Liver (tissue), 8 donors: ENCODE measurements at regions not wholly inside any gene's neighbourhood (a gene's known extent, or its start where the extent isn't known, plus 50 kb on each side); places are given as distances from the start of the nearest gene placed in this dataset.

Source experiments
- DNase-seq: peaks from one replicate; pipeline ENCODE4 v3.0.0-alpha.2; 2017; ENCODE audit warnings: low spot score
- H3K27ac ChIP-seq, 2 donors: one replicate each; pipeline ENCODE4 v1.7.0; 2013; ENCODE audit warnings: inconsistent platforms in 2 of 2, low read length in 2 of 2, control low read depth in 1 of 2, low read depth in 1 of 2, mild to moderate bottlenecking in 1 of 2
- H3K27me3 ChIP-seq, 4 donors: one replicate each; pipeline versions ENCODE4 v1.6.1 to v1.7.0; 2013; ENCODE audit warnings: low read length in 3 of 4, inconsistent platforms in 1 of 4, mild to moderate bottlenecking in 1 of 4, moderate library complexity in 1 of 4; ENCODE audit not compliant: control insufficient read depth in 4 of 4, insufficient read depth in 4 of 4
- H3K36me3 ChIP-seq, 4 donors: one replicate each; pipeline versions ENCODE4 v1.6.1 to v1.7.0; 2013; ENCODE audit warnings: low read length in 3 of 4, mild to moderate bottlenecking in 3 of 4, low read depth in 1 of 4, moderate library complexity in 1 of 4; ENCODE audit not compliant: control insufficient read depth in 4 of 4, insufficient read depth in 3 of 4
- H3K4me1 ChIP-seq, 4 donors: one replicate each; pipeline versions ENCODE4 v1.6.1 to v1.7.0; 2013; ENCODE audit warnings: low read length in 3 of 4, mild to moderate bottlenecking in 3 of 4, moderate library complexity in 1 of 4; ENCODE audit not compliant: control insufficient read depth in 4 of 4, insufficient read depth in 4 of 4
- H3K4me3 ChIP-seq, 3 donors: one replicate each; pipeline versions ENCODE4 v1.6.1 to v1.7.0; 2013; ENCODE audit warnings: low read length in 3 of 3, control low read depth in 1 of 3, low read depth in 1 of 3, mild to moderate bottlenecking in 1 of 3
- H3K9ac ChIP-seq, 2 donors: one replicate each; pipeline ENCODE4 v1.7.0; 2013; ENCODE audit warnings: low read length in 2 of 2, mild to moderate bottlenecking in 2 of 2, moderate library complexity in 2 of 2, control low read depth in 1 of 2, low read depth in 1 of 2
- H3K9me3 ChIP-seq, 4 donors: one replicate each; pipeline versions ENCODE4 v1.6.1 to v1.7.0; 2013; ENCODE audit warnings: low read length in 3 of 4; ENCODE audit not compliant: control insufficient read depth in 4 of 4
- CTCF ChIP-seq: fragments of 150-350 bp; IDR thresholded peaks from 2 replicates; pipeline ENCODE4 v1.5.1; 2017; ENCODE audit warnings: improper control_type of control experiment, low read depth, low read length; ENCODE audit not compliant: missing input control
- EGR1 ChIP-seq, 2 donors: IDR thresholded peaks; 2 replicates each; pipeline ENCODE4 v1.6.1; 2016 to 2018; ENCODE audit warnings: antibody characterized with exemption in 2 of 2, low read depth in 2 of 2
- FOXA1 ChIP-seq: IDR thresholded peaks from 2 replicates; pipeline ENCODE4 v1.6.1; 2016; ENCODE audit warnings: antibody characterized with exemption
- FOXA2 ChIP-seq: IDR thresholded peaks from 2 replicates; pipeline ENCODE4 v1.6.1; 2016; ENCODE audit warnings: antibody characterized with exemption
- GABPA ChIP-seq, 2 donors: IDR thresholded peaks in 1 of 2; conservative IDR thresholded peaks in 1 of 2; 2 replicates each; pipeline ENCODE4 v1.6.1; 2016; ENCODE audit warnings: antibody characterized with exemption in 2 of 2, mild to moderate bottlenecking in 1 of 2, moderate library complexity in 1 of 2
- HNF4G ChIP-seq: IDR thresholded peaks from 2 replicates; pipeline ENCODE4 v1.6.1; 2016; ENCODE audit warnings: antibody characterized with exemption
- JUND ChIP-seq, 2 donors: IDR thresholded peaks; 2 replicates each; pipeline ENCODE4 v1.6.1; 2016; ENCODE audit warnings: antibody characterized with exemption in 2 of 2
- MAX ChIP-seq: IDR thresholded peaks from 2 replicates; pipeline ENCODE4 v1.6.1; 2016; ENCODE audit warnings: antibody characterized with exemption
- RAD21 ChIP-seq, 2 donors: IDR thresholded peaks; 2 replicates each; pipeline ENCODE4 v1.6.1; 2016; ENCODE audit warnings: antibody characterized with exemption in 2 of 2, mild to moderate bottlenecking in 2 of 2
- REST ChIP-seq: IDR thresholded peaks from 2 replicates; pipeline ENCODE4 v1.6.1; 2016; ENCODE audit warnings: antibody characterized with exemption, mild to moderate bottlenecking
- RXRA ChIP-seq, 2 donors: IDR thresholded peaks; 2 replicates each; pipeline ENCODE4 v1.6.1; 2017 to 2018; ENCODE audit warnings: antibody characterized with exemption in 2 of 2, mild to moderate bottlenecking in 1 of 2
- TAF1 ChIP-seq: conservative IDR thresholded peaks from 2 replicates; pipeline ENCODE4 v1.6.1; 2016; ENCODE audit warnings: antibody characterized with exemption, mild to moderate bottlenecking
- YY1 ChIP-seq: IDR thresholded peaks from 2 replicates; pipeline ENCODE4 v1.6.1; 2016; ENCODE audit warnings: antibody characterized with exemption, mild to moderate bottlenecking
- WGBS: extraction: QIAGEN DNeasy Blood & Tissue Kit; methylation state at CpG from one replicate; pipeline ENCODE4 v1.1.7; 2013; 5-methylcytosine and 5-hydroxymethylcytosine counted together
- TF ChIP-seq, protein P1 (sequence below): IDR thresholded peaks from 2 replicates; pipeline ENCODE4 v1.6.1; 2016; ENCODE audit warnings: antibody characterized with exemption
- TF ChIP-seq, protein P2 (sequence below): IDR thresholded peaks from 2 replicates; pipeline ENCODE4 v1.6.1; 2016; ENCODE audit warnings: antibody characterized with exemption
- donor health status: healthy.
- donor health status: healthy.
- donor health status: healthy.
- donor health status: healthy.
- donor health status: healthy.

- H3K36me3 ChIP-seq: no peaks in the 10 kb centered on the region
- no peaks in the 10 kb centered on the region for H3K4me1 ChIP-seq
- TF ChIP-seq GABPA (IDR thresholded peaks at IDR 0.05 in 1 of 2, conservative IDR thresholded peaks at IDR 0.05 in 1 of 2) (no peak), EGR1 (IDR thresholded peaks at IDR 0.05; ENCODE audit: low read depth in 2 of 2) (no peak), MAX (no peak), TAF1 (no peak), FOXA1 (no peak), CTCF (no peak), REST (no peak), RXRA (IDR thresholded peaks at IDR 0.05) (no peak), FOXA2 (no peak), HNF4G (no peak), YY1 (no peak), RAD21 (IDR thresholded peaks at IDR 0.05) (no peak)
- TF ChIP-seq, protein P1, sequence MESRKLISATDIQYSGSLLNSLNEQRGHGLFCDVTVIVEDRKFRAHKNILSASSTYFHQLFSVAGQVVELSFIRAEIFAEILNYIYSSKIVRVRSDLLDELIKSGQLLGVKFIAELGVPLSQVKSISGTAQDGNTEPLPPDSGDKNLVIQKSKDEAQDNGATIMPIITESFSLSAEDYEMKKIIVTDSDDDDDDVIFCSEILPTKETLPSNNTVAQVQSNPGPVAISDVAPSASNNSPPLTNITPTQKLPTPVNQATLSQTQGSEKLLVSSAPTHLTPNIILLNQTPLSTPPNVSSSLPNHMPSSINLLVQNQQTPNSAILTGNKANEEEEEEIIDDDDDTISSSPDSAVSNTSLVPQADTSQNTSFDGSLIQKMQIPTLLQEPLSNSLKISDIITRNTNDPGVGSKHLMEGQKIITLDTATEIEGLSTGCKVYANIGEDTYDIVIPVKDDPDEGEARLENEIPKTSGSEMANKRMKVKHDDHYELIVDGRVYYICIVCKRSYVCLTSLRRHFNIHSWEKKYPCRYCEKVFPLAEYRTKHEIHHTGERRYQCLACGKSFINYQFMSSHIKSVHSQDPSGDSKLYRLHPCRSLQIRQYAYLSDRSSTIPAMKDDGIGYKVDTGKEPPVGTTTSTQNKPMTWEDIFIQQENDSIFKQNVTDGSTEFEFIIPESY: no peak
- TF ChIP-seq, protein P2, sequence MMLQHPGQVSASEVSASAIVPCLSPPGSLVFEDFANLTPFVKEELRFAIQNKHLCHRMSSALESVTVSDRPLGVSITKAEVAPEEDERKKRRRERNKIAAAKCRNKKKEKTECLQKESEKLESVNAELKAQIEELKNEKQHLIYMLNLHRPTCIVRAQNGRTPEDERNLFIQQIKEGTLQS: no peak
- no peak overlapping the region for H3K4me3 ChIP-seq
- H3K9ac ChIP-seq: no peak overlapping the region
- no peak overlapping the region for H3K27ac ChIP-seq
- DNase-seq: no peak
- no peaks in the 10 kb centered on the region for H3K27me3 ChIP-seq
- no peaks in the 10 kb centered on the region for H3K9me3 ChIP-seq
Measured at GRCh38 chr13:103598671-103599070, 532.5 kb upstream of the SLC10A2 start.

DNA sequence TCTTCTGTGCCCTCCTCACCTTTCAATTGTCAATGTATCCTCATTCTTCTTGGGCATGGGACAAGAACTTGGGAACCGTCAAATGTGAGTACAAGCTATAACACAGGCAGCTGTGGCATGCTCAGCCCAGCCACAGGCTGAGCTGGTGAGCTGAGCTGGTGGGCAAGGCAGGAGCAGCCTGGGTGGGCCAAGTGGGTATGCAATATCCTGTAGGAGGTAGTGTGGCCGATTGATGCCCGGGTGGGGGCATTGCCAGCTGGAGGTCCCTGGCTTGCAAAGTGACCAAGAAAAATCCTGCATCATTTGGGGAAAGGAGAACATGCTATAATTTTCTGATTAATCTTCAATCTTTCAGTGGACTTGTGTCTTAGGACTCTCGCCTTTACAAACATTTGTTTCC is 507.2 kb upstream of the SLC10A2 start:
- Histone ChIP-seq H3K27me3 (no peaks in the 10 kb centered on the region), H3K9ac (no peak overlapping the region), H3K9me3 (peaks cover 2 to 13% (median 7%) of the 10 kb centered on the region in 4 donors), H3K4me1 (no peaks in the 10 kb centered on the region), H3K36me3 (no peaks in the 10 kb centered on the region), H3K27ac (no peak overlapping the region), H3K4me3 (peak overlapping the region in 1 of 3 donors; percentile 33)
- DNase-seq: no peak
- no peak for TF ChIP-seq RAD21 (IDR thresholded peaks at IDR 0.05)
- TF ChIP-seq, protein P1: no peak
- TF ChIP-seq JUND (IDR thresholded peaks at IDR 0.05): no peak
- 90% methylated on average over 4 of the region's 4 CpGs for WGBS
